GM18502 (cell line): ENCODE measurements at regions not wholly inside any gene's neighbourhood (a gene's known extent, or its start where the extent isn't known, plus 50 kb on each side); places are given as distances from the start of the nearest gene placed in this dataset.
"Not testable (repeated sequence)": the region's sequence is repeated elsewhere in the genome, so short reads cannot be mapped to it uniquely, and the experiment has no call there.

Source experiments
- ATAC-seq: cut with Tn5 transposase; IDR thresholded peaks from one replicate; pipeline ENCODE4 v1.9.1; 2021; ENCODE audit warnings: mild to moderate bottlenecking; ENCODE audit not compliant: unreplicated experiment, poor library complexity

DNA sequence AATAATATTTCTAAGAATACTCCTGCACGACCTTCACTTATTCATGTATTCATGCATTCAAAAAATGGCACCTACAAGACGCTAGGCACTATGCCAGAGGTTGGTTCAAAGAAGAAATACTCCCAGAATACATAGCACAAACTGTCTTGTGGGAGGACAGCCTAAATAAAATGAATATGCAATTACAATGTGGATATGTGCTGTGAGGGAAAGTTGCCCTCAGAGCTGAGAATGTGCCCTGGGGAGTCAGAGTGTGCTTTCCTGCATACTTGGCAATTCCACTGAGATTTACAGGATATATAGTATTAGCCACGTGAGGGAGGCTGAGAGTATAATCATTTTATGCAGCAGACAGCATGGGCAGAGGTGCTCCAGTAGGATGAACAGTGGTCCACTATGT lies 872.9 kb downstream of the GRID1 start:
- no peak for ATAC-seq

DNA sequence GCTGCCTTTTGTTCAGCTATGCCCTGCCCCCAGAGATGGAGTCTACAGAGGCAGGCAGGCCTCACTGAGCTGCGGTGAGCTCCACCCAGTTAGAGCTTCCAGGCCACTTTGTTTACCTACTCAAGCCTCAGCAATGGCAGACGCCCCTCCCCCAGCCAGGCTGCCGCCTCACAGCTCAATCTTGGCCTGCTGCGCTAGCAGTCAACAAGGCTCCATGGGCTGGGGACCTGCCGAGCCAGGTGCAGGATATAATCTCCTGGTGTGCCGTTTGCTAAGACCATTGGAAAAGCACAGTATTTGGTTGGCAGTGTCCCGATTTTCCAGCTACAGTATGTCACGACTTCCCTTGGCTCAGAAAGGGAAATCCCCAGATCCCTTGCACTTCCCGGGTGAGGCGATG lies 862.0 kb downstream of the GRID1 start:
- not testable (repeated sequence) for ATAC-seq

DNA sequence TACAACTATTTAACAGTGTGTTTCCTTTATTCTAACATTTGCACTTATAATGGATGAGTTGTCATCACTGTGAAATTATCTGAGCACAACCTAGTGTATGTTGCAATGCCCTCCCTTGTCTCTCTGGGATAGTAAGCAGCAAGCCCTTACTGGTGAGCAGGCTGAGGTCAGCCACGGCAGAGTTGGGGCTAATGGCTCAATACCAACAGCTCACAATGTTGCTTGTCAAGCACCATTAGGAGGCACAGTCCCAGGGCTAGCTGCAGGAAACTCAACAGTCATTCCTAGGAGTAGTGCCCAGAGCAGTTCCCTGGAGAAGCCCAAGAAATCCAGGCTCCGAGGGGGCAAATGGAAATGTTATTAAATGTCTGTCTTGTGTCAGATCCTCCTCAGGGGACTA lies 858.4 kb downstream of the GRID1 start:
- no peak for ATAC-seq

DNA sequence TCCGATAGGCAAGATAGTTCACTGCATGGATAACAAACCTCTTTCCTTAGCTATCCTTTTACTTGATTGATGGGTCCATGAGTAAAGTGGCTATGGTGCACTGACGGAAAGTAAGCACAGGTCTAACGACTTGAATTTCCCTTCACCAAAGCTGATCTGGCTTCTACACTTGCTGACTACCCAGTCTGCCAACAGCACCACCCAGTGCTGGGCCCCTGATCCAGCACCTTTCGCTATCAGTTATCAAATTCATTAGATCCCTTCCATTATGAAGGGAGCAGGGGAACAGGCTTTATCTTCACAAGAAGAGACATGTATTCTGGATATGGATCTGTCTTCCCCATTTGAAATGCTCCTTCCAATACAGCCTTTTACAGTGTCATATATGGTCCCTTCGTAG lies 855.9 kb downstream of the GRID1 start:
- ATAC-seq, result no peak

DNA sequence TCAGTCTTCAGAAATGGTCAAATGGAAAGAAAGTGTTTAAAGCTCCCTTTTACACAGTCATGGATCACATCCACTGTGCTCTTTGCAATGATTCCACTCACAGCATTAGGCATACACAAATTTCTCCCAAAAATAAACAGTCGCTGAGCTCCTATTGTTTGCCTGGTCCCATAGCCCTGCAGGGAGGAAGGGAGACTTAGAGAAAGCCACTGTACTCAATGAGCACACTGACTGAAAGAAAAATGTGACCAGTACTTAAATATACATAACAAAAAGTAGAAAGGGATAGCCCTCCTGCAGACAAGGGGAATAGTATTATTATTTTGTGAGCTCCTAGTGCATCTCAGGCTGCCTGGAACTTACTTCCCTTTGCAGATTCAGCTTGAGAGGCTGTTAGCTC lies 853.2 kb downstream of the GRID1 start:
- no peak for ATAC-seq

DNA sequence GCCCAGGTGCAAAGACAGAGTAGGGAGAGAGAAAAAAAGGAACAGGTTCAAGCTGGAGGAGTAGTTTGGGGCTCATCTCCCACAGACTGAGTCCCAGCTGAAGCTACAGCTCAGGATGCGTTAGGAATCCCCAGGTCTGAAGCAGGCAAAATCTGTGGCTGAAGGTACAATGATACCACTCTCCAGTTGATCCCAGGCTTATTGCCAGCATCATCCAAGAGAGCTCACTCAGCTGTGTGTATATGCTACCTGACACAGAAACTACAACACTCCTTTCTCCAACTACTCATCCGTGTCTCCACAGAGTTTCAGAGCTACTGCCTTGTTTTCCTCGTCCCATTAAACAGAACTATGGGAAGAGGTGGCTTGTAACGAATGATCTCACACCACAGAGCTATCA lies 851.3 kb downstream of the GRID1 start:
- no peak for ATAC-seq

DNA sequence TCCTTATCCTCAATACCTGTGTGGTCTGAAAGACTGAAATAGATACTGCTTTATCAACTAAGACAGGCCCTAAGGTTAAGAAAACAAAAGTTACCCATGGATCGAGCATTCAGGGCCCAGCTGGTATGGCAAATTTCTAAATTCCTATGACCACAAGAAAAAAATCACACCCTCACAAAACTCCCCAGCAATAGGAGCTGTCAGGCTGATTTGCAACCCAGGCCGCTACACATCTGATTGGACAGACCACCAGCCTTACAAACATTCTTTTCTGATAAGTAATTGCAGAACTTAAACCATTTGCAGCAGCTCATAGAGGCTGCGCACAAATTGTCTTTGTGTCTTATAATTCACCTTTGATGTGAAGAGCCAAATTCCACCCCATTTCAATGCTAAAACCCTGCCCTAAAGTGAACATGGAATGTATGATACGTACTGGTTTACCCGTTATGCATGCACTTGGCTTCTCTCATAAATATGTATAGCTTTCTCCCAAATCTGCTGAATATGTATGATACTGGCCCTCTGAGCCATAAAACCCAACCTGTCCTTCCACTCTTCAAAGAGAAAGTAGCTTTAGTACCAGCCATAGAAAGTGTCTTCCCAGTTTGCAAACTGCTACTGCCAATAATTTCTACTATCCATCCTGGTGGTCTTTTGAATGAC lies 842.5 kb downstream of the GRID1 start:
- ATAC-seq, result no peak

DNA sequence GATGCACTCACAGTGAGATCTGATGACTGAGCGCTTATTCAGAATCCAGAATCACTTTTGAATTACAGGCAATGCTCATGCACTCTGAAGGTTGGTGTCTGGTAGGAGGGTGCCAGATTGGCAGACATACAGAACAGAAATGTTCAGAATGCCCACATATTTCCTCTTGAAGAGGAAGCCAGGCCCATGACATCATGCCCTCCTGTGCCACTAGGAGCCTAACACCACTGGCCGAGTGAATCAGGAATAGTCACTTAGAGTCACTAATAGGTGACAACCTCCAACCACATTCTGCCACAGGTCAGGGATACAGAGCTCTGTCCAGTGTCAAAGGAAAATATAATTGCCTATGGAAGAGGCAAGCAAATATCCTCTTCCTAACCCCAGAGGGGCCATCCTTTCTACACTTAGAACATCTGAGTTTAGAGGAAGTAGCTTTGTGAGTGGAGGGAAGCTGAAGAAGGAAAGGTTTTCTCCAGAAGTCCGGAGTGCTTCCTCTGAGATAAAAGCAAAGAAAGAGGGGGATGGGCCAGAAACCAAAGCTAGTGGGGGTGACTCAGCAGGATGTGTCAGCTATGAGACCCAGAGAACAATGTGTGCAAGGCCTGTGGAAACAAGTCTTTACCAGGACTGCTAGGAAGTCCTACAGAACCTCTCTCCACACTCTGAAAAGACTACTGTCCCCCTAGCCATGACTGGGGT lies 838.8 kb downstream of the GRID1 start:
- ATAC-seq, result no peak

DNA sequence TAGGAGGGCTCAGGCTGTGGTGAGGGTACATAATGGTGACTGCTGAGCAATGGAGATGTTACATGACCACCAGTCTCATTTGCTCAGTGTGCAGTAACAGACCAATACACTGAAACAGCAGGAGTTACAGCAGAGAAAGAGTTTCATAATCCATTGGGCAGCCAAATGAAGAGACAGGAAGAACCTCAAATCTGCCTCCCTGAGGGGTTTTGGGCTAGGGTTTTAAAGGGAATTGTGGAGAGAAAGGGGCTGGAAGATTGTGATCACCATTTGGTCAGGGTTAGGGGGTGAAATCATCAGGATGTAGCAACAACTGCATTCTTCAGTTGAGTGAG lies 838.3 kb downstream of the GRID1 start:
- no peak for ATAC-seq

DNA sequence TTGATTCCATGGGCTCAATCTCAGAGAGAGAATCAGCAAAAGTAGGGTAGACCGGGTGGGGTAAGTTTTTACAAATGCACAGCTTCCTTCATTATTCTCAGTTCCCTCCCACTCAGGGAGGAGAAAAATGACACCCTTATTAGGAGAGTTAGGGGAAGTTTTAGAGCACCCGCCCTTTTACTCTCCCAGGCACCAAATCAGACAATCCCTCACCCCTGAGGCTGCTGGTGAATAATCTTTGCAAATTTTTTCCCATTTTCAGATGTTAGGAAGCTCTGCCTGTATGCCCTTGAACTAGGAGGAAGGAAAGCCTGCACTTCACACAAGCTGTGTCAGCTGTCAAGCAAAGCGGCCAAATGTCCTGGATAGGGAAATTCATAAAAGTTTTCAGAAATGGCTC lies 834.9 kb downstream of the GRID1 start:
- ATAC-seq, result no peak

DNA sequence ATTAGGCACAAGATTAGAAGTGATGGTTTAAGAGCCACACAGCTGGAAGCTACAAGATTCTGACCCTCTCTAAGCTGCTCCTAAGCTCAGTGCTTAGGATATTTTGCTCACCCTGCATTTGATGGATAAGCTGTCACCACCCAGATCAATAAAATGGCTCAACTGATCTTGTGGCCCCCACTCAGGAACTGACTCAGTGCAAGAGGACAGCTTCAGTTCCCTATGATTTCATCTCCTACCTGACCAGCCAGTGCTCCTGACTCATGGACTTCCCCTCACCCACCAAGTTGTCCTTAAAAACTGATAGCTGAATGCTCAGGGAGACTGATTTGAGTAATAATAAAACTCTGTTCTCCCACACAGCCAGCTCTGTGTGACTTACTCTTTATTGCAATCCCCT lies 833.8 kb downstream of the GRID1 start:
- no peak for ATAC-seq

DNA sequence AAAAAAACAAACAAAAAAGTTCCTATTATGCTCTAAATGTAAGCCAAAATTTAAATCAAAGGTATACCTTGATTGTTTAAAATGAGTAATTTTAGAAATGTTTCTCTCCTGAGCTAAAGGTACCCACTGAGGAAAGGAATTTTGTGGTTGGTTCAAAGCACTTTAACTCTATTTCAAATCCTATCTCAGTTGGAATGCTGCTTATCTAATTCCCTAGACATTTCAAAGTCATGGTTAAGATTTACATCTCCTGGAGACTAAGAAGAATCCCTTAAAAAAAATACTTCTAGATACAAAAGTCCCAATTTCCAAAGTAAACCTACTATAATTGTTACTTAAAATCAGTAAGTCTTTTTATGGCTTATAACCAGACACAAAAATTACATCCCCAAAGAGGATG lies 830.7 kb downstream of the GRID1 start:
- no peak for ATAC-seq

DNA sequence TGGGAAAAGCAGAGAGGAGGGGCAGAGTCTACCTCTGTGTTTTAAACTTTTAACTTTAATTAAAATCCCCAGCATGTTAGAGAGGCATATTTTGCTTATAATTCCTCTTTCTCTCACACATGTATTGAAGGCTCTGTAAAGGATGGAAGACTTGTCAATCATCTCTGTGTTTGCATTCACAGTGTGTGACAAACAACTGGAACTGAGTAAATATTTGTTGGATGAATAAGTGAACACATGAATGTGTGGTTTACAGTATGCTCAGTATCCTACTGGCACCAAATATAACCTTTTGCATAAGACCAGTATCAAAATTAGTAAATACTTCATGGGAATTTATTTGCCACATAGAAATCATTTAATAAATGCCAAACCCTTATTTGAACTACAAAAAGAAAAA lies 829.0 kb downstream of the GRID1 start:
- ATAC-seq, result no peak

DNA sequence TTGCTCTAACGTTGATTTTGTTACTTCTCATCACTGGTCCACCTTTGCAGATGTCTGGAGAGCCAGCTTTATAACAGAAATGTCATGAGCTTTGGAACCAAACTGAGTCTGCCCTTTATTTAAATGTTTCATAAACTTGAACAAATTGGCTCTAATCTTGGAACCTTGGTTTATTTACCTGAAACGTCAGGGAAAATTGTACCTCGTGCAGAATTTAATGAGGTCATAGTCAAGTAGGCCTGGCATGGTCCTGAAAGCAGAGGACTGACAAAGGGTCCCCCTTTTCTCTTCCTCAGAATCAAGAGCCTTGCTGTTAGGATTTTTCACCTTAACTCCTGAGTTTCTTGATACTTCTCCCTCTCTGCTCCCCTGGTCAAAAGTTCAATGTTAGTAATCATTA lies 828.0 kb downstream of the GRID1 start:
- no peak for ATAC-seq

DNA sequence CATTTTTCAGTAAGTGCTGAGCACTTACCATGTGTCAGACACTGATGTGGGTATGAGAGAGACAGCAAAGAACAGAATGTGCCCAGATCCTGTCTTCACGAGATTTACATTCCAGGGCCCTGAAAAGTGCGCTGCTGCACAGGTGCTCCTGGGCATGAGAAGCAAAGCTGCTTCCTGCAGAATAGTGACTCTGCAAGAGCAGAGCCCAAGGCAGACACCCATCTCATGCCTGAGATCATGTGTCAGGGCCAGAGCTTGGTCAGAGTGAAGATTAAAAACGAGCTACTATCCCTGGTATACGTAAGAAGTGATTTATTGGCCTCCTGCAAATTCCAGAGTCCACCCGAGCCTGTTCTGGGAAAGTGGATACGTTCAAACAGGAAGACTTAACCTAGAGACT lies 824.4 kb downstream of the GRID1 start:
- no peak for ATAC-seq

DNA sequence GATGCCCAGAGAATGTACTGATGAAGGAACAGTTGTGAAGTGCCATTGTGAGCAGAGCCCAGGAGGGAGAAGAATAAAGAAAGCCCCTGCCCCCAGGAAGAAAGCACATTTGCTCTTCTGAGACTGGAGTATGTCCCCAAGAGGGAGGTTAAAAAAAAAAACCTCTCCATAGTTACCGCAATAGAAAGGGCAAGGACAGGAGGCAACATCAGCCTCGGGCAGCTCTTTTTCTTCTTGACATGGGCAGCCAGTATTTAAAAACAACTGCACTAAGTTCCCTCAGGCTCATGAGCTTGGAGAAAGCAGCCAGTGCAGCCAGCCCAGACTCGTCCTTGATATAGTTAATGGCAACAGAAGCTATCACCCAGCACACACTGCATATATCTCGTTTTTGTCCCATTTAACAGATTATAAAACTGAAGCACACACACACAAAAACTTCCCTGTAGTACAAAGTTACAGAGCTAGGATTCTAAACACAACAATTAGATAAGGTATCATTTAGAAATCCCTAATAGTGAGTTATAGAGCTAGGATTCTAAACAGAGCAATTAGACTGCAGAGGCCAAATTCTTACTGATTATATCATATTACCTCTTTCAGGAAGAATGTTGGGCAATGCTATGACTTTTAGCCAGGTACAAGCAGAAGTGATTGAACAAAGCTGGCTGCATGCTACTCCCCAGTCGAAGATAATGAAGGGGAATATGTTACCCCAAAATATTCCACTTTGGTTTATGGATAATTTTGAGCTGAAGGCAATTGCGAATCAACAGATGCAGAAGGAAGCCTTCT lies 823.5 kb downstream of the GRID1 start:
- no peak for ATAC-seq

DNA sequence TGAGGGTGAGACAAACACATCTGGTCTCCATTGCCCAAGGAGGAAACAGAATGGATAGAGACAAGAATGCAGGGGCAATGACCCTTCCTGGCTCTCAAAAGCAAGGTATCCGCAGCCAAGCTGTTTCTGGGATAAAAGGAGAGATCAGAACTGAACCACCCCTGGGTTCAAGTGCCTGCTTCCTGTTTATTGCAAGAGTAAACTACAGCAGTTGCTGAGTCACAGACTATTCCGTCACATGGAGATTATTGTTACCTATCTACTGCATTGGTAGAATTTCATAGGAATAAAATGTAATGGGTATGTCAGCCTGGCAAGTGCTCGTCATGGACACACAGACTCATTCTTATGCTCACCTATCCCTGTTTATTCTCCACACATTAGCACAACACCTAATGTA lies 821.6 kb downstream of the GRID1 start:
- ATAC-seq, result no peak

DNA sequence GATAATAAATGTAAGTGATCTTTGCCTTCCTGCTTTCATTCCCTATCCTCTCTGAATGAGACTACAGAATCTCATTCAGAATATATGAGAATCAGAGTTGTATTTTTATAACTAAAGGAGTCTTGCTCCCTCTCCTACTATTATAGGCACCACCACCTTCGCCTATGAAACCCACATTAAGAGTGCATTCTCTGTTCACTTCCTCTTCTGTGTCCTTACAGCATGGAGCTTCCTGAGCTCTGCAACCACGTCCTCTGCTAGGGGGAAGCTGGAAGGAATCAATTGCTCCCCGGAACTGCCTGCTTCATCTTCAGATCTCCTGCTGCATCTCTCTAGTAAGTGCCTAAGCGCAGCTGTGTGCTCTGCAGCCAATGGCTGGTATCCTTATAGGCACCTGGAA lies 820.7 kb downstream of the GRID1 start:
- no peak for ATAC-seq

DNA sequence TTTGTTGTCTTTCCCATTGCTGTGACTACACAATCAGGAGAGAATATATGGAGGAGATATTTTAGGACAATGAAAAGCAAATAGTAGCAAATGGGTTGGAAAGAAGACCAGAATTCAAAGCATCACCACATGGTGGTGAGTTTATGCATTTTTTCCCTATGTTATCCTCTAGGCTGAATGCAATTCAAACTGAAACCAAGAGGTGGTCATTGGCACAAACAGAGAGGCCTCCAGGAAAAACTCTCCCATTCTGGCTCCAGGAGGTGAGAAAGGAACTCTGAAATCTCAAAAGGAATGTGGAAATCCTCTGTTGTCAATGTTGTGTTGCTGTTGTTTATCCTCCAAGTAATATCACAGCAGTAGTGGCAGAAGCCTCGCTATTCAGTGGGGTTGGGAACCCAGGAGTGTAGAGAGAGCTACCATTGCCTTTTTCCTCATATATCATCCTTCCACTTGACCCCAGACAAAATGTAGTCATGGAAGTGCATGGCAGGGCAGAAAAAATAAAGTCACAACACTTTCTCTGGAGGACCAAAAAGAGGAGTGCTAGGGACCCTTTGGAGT lies 819.1 kb downstream of the GRID1 start:
- no peak for ATAC-seq

DNA sequence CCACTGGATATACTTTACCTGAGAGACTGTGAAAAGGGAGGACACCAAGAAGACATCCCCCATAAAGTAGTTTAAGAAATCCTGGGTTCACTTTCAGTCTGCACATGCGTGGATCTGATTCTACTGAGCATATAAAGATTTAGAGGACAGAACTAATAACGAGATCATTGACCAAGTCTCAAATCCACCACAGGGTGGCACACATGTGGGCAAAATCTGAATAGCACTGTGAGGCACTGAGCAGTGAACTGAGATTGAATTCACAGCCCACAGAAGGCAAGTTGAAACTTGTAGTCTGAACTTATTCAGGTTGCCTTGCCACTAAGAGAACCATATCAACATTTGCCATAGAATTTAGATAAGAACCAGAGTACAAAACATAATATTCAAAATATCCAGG lies 818.6 kb downstream of the GRID1 start:
- peak; percentile 78 for ATAC-seq
